GM12878 (cell line): ENCODE measurements at regions not wholly inside any gene's neighbourhood (a gene's known extent, or its start where the extent isn't known, plus 50 kb on each side); places are given as distances from the start of the nearest gene placed in this dataset.

Experiments
- ATAC-seq: fragments of 200-7000 bp; cut with Tn5 transposase; 3 replicates; pipeline ENCODE4 v1.9.1; 2020; ENCODE audit warnings: mild to moderate bottlenecking, moderate library complexity
- BruUV-seq: library from RNA; stranded (reverse); fragments of 400-500 nt; replicated peaks from 2 replicates; lab custom pipeline; 2021; lab: Mats Ljungman, UMichigan
- CTCF ChIA-PET: fragments of 300-600 bp; sonication (Branson Sonifier 250); formaldehyde crosslinking; extraction: SDS; loops from one replicate; lab custom pipeline; 2021; ENCODE audit warnings: inconsistent platforms; lab: Yijun Ruan, JAX
- POLR2A ChIA-PET: fragments of 350-600 bp; formaldehyde crosslinking; extraction: SDS; loops from one replicate; lab custom pipeline; 2021; ENCODE audit warnings: inconsistent platforms; lab: Charles Lee
- RAD21 ChIA-PET: fragments of 300-600 bp; sonication (Branson Sonifier 250); formaldehyde crosslinking; loops from one replicate; lab custom pipeline; 2023; ENCODE audit warnings: antibody characterized with exemption; ENCODE audit not compliant: unreplicated experiment; lab: Charles Lee
- SMC1A ChIA-PET: fragments of 300-600 bp; sonication (Branson Sonifier 250); formaldehyde crosslinking; loops from one replicate; lab custom pipeline; 2023; ENCODE audit not compliant: unreplicated experiment, uncharacterized antibody; lab: Charles Lee
- DNase-seq: peaks from one replicate; pipeline ENCODE4 v3.0.0-alpha.2; 2011; ENCODE audit warnings: low read depth, low spot score
- FAIRE-seq: peaks from 3 replicates; lab custom pipeline; 2011; peaks lifted over from hg19 to GRCh38; lab: Jason Lieb, UNC
- H2AFZ ChIP-seq: 2 replicates; pipeline ENCODE4 v1.6.0; 2011; ENCODE audit warnings: low read depth, low read length, control low read depth; ENCODE audit not compliant: control insufficient read depth
- H3K27ac ChIP-seq: 2 replicates; pipeline ENCODE4 v1.5.1; 2011; ENCODE audit warnings: control low read depth; ENCODE audit not compliant: control insufficient read depth, insufficient read depth
- H3K27me3 ChIP-seq, 2 experiments: replicated peaks in 1 of 2; 2 replicates each; pipeline versions ENCODE4 v1.6.0 to v1.6.1; 2011; ENCODE audit warnings: low read length in 1 of 2; ENCODE audit not compliant: control insufficient read depth in 2 of 2, insufficient read depth in 2 of 2
- H3K36me3 ChIP-seq, 2 experiments: 2 replicates each; pipeline ENCODE4 v1.5.1; 2011; ENCODE audit warnings: low read length in 1 of 2; ENCODE audit not compliant: control insufficient read depth in 2 of 2, insufficient read depth in 2 of 2
- H3K4me1 ChIP-seq: 2 replicates; pipeline ENCODE4 v1.6.1; 2011; ENCODE audit warnings: mild to moderate bottlenecking, low read length, moderate library complexity, mixed read lengths; ENCODE audit not compliant: control insufficient read depth, insufficient read depth
- H3K4me2 ChIP-seq: 2 replicates; pipeline ENCODE4 v1.6.0; 2011; ENCODE audit warnings: control low read depth; ENCODE audit not compliant: control insufficient read depth, insufficient read depth
- H3K4me3 ChIP-seq: fragments of 200-600 bp; sonication (generic); 2 replicates; pipeline ENCODE4 v1.5.1; 2016
- H3K79me2 ChIP-seq: 2 replicates; pipeline ENCODE4 v1.6.0; 2011; ENCODE audit warnings: low read length; ENCODE audit not compliant: control insufficient read depth, insufficient read depth
- H3K9ac ChIP-seq: 2 replicates; pipeline ENCODE4 v1.8.0; 2011; ENCODE audit warnings: low read length, control low read depth, mixed read lengths; ENCODE audit not compliant: control insufficient read depth, insufficient read depth
- H3K9me3 ChIP-seq: replicated peaks from 3 replicates; pipeline ENCODE4 v1.5.1; 2011; ENCODE audit warnings: mild to moderate bottlenecking, low read length; ENCODE audit not compliant: control insufficient read depth, insufficient read depth
- H4K20me1 ChIP-seq: 2 replicates; pipeline ENCODE4 v1.6.0; 2011; ENCODE audit not compliant: control insufficient read depth, insufficient read depth
- BACH1 ChIP-seq: fragments of 450-650 bp; IDR thresholded peaks from 2 replicates; pipeline ENCODE4 v1.6.1; 2017; ENCODE audit warnings: mild to moderate bottlenecking, borderline replicate concordance
- GABPA ChIP-seq: IDR thresholded peaks from 2 replicates; pipeline ENCODE4 v1.6.1; 2014; ENCODE audit warnings: antibody characterized with exemption, low read depth, mild to moderate bottlenecking, inconsistent platforms
- HDAC6 ChIP-seq: fragments of 200-600 bp; sonication (generic); IDR thresholded peaks from one replicate; pipeline ENCODE4 v1.8.0; 2017; ENCODE audit warnings: antibody characterized with exemption; ENCODE audit not compliant: unreplicated experiment
- JUNB ChIP-seq: IDR thresholded peaks from 2 replicates; pipeline ENCODE4 v1.6.1; 2016; ENCODE audit warnings: antibody characterized with exemption, mild to moderate bottlenecking
- WGBS: methylation state at CpG from one replicate; pipeline ENCODE4 v1.1.6; 2016; ENCODE audit warnings: low lambda C conversion rate; ENCODE audit not compliant: insufficient replicate concordance, insufficient coverage; ENCODE audit errors: missing lambda C conversion rate; 5-methylcytosine and 5-hydroxymethylcytosine counted together
- in situ Hi-C: fragments of 300-500 bp; cut with MboI; formaldehyde crosslinking; loops from 9 replicates; pipeline ENCODE4 v1.14.3; 2018; ENCODE audit warnings: mixed read lengths
- intact Hi-C: fragments of 100-400 bp; cut with micrococcal nuclease; formaldehyde crosslinking; loops from one replicate; pipeline ENCODE4 v1.14.2; 2022; ENCODE audit not compliant: unreplicated experiment
- TF ChIP-seq, protein P1 (sequence below): fragments of 450-650 bp; IDR thresholded peaks from 2 replicates; pipeline ENCODE4 v1.6.1; 2017; ENCODE audit warnings: low read depth, mild to moderate bottlenecking, moderate library complexity
- TF ChIP-seq, protein P2 (sequence below): IDR thresholded peaks from 2 replicates; pipeline ENCODE4 v1.6.1; 2011; ENCODE audit warnings: borderline replicate concordance, low read depth, mild to moderate bottlenecking, moderate library complexity, low read length; ENCODE audit not compliant: insufficient read depth, poor library complexity, severe bottlenecking
- TF ChIP-seq, protein P3 (sequence below), 3 experiments: IDR thresholded peaks in 2 of 3; conservative IDR thresholded peaks in 1 of 3; 2 replicates each; pipeline ENCODE4 v1.5.1; 2011; ENCODE audit warnings: low read depth in 3 of 3, low read length in 3 of 3, mild to moderate bottlenecking in 3 of 3, control low read depth in 2 of 3, moderate library complexity in 2 of 3, inconsistent platforms in 1 of 3, mixed read lengths in 1 of 3; ENCODE audit not compliant: control insufficient read depth in 2 of 3, insufficient read depth in 1 of 3; ENCODE audit errors: extremely low read depth in 1 of 3

DNA sequence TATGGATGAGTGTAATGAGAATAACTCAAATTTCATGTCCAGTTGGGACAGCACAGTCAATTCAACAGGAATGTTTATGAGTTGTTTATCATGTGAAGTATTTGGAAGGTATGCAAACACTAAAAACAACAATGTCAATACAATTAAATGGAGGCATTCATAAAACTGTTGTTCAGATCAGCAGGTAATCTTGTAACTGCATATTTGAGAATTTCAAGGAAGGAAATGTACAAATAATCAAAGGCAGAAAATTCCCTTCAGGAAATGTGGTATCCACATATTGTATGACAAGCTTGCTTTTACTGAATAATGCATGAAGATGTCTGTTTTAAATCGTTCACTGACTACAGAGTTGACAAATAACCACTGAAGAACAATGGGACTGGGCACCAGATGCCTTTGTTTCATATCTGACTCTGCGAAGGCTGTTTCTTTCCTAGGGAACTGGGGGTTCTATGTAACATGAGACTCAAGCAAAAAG lies 198.3 kb downstream of the LTN1 start:
- in situ Hi-C loops (no loop called here), intact Hi-C loops (no loop called here)
- BruUV-seq, result no TSS peak
- no peak overlapping the region for H3K27ac ChIP-seq
- SMC1A ChIA-PET, result no interaction called here
- H3K9ac ChIP-seq, result no peak overlapping the region
- no peaks in the 10 kb centered on the region for H3K9me3 ChIP-seq
- no peaks in the 10 kb centered on the region for H4K20me1 ChIP-seq
- no peaks in the 10 kb centered on the region for H3K79me2 ChIP-seq
- ATAC-seq (no peak), FAIRE-seq (no peak), DNase-seq (no peak)
- TF ChIP-seq, protein P1, sequence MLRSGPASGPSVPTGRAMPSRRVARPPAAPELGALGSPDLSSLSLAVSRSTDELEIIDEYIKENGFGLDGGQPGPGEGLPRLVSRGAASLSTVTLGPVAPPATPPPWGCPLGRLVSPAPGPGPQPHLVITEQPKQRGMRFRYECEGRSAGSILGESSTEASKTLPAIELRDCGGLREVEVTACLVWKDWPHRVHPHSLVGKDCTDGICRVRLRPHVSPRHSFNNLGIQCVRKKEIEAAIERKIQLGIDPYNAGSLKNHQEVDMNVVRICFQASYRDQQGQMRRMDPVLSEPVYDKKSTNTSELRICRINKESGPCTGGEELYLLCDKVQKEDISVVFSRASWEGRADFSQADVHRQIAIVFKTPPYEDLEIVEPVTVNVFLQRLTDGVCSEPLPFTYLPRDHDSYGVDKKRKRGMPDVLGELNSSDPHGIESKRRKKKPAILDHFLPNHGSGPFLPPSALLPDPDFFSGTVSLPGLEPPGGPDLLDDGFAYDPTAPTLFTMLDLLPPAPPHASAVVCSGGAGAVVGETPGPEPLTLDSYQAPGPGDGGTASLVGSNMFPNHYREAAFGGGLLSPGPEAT, result no peak
- TF ChIP-seq, protein P2, sequence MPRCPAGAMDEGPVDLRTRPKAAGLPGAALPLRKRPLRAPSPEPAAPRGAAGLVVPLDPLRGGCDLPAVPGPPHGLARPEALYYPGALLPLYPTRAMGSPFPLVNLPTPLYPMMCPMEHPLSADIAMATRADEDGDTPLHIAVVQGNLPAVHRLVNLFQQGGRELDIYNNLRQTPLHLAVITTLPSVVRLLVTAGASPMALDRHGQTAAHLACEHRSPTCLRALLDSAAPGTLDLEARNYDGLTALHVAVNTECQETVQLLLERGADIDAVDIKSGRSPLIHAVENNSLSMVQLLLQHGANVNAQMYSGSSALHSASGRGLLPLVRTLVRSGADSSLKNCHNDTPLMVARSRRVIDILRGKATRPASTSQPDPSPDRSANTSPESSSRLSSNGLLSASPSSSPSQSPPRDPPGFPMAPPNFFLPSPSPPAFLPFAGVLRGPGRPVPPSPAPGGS, result no peak
- TF ChIP-seq BACH1, result no peak
- CTCF ChIA-PET, result no interaction called here
- H3K4me2 ChIP-seq, result no peak overlapping the region
- 21% methylated on average over 2 of the region's 2 CpGs for WGBS
- no peak overlapping the region for H2AFZ ChIP-seq
- no peaks in the 10 kb centered on the region for H3K27me3 ChIP-seq
- H3K4me3 ChIP-seq, result no peak overlapping the region
- H3K36me3 ChIP-seq, result no peaks in the 10 kb centered on the region
- POLR2A ChIA-PET, result no interaction called here
- RAD21 ChIA-PET, result no interaction called here
- no peaks in the 10 kb centered on the region for H3K4me1 ChIP-seq

DNA sequence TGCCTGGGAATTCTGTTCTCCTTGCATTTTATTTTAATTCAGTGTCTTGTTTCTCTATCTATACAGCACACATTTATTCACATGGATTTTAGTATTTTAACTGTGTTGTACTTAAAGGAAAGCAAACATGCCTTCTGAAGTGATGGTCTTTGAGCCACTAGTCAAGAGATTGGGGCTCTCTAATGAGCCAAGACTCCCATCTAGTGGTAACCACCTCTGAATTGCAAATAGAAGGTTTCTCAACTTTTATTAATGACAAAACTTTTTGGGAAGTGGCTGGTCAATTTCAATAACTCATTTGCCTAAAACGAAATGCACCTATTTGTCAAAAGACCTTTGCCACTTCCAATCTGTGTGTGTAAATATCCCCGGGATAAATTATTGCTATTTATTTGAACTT lies 199.6 kb downstream of the LTN1 start:
- no peak for ATAC-seq
- POLR2A ChIA-PET, result no interaction called here

More for the DNA sequence above, 199.6 kb downstream of the LTN1 start:
- no peak for FAIRE-seq
- H3K36me3 ChIP-seq, result no peaks in the 10 kb centered on the region
- H3K9me3 ChIP-seq, result no peaks in the 10 kb centered on the region
- DNase-seq, result no peak
- no TSS peak for BruUV-seq
- no peaks in the 10 kb centered on the region for H3K4me1 ChIP-seq
- H3K27me3 ChIP-seq, result no peaks in the 10 kb centered on the region
- no peak for TF ChIP-seq HDAC6
- no peak for TF ChIP-seq JUNB
- TF ChIP-seq GABPA, result no peak
- TF ChIP-seq, protein P3, sequence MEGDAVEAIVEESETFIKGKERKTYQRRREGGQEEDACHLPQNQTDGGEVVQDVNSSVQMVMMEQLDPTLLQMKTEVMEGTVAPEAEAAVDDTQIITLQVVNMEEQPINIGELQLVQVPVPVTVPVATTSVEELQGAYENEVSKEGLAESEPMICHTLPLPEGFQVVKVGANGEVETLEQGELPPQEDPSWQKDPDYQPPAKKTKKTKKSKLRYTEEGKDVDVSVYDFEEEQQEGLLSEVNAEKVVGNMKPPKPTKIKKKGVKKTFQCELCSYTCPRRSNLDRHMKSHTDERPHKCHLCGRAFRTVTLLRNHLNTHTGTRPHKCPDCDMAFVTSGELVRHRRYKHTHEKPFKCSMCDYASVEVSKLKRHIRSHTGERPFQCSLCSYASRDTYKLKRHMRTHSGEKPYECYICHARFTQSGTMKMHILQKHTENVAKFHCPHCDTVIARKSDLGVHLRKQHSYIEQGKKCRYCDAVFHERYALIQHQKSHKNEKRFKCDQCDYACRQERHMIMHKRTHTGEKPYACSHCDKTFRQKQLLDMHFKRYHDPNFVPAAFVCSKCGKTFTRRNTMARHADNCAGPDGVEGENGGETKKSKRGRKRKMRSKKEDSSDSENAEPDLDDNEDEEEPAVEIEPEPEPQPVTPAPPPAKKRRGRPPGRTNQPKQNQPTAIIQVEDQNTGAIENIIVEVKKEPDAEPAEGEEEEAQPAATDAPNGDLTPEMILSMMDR (IDR thresholded peaks at IDR 0.05 in 2 of 3, conservative IDR thresholded peaks at IDR 0.05 in 1 of 3; ENCODE audit: control insufficient read depth in 2 of 3, extremely low read depth in 1 of 3, insufficient read depth in 1 of 3, low read depth in 3 of 3, low read length in 3 of 3), result peak in 1 of 3 experiments; percentile 15; a peak in 1 of 6 replicates
- H4K20me1 ChIP-seq, result no peaks in the 10 kb centered on the region
- no peak overlapping the region for H3K4me3 ChIP-seq
- H3K9ac ChIP-seq, result no peak overlapping the region
- no peaks in the 10 kb centered on the region for H3K79me2 ChIP-seq
- intact Hi-C loops (no loop called here), in situ Hi-C loops (no loop called here)
- no peak overlapping the region for H3K27ac ChIP-seq
- no peak overlapping the region for H3K4me2 ChIP-seq
- WGBS, result 0% methylated on average over 2 of the region's 2 CpGs
- no peak overlapping the region for H2AFZ ChIP-seq
- SMC1A ChIA-PET, result no interaction called here
- RAD21 ChIA-PET, result no interaction called here
- CTCF ChIA-PET, result interaction anchor here (0.7 kb wide), 2 partner anchors 48 to 582 kb away, joined by 3 read pairs; no protein-coding TSS in a partner anchor
